ENCODE measurements at regions not wholly inside any gene's neighbourhood (a gene's known extent, or its start where the extent isn't known, plus 50 kb on each side); places are given as distances from the start of the nearest gene placed in this dataset.

GRCh38 chr9:115276621-115277020 lies 158.7 kb upstream of the TNC start:
- no peak for ATAC-seq
- POLR2A ChIA-PET, result no interaction called here
- H3K4me1 Mint-ChIP-seq, result no peaks in the 10 kb centered on the region
- H3K36me3 Mint-ChIP-seq, result peaks cover 0 to 3% (median 0%) of the 10 kb centered on the region in 3 donors
- H3K27ac Mint-ChIP-seq, result no peak overlapping the region
- no peak overlapping the region for H3K4me3 Mint-ChIP-seq
- H3K27me3 Mint-ChIP-seq, result peaks cover 11 to 48% (median 17%) of the 10 kb centered on the region in 5 donors
- DNase-seq, result no peak
- H3K9me3 Mint-ChIP-seq, result peaks cover 0 to 3% (median 0%) of the 10 kb centered on the region in 9 donors

DNA sequence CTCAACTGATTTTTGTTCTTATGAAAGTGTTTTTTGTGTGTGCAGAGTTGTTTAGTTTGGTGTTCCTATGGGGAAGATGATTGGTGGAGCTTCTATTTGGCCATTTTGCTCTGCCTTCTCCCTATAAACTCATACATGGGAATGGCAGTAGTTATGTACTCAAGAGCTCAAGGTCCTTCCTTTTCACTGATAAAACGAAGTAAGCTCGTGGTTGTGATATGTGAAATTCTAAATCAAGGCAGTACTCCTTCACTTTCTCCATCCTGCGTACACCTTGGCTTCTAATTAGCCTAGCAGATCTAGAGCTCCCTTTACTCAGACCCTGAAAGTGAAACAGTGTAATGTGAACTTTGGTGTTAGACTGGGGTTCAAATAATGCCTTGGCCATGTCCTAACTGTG lies 159.3 kb upstream of the TNC start:
- Mint-ChIP-seq H3K4me1 (no peaks in the 10 kb centered on the region), H3K27me3 (peaks cover 11 to 53% (median 20%) of the 10 kb centered on the region in 5 donors), H3K4me3 (no peak overlapping the region), H3K36me3 (peaks cover 0 to 3% (median 0%) of the 10 kb centered on the region in 3 donors), H3K9me3 (peaks cover 0 to 3% (median 0%) of the 10 kb centered on the region in 9 donors), H3K27ac (no peak overlapping the region)
- DNase-seq, result no peak
- POLR2A ChIA-PET, result no interaction called here
- no peak for ATAC-seq

DNA sequence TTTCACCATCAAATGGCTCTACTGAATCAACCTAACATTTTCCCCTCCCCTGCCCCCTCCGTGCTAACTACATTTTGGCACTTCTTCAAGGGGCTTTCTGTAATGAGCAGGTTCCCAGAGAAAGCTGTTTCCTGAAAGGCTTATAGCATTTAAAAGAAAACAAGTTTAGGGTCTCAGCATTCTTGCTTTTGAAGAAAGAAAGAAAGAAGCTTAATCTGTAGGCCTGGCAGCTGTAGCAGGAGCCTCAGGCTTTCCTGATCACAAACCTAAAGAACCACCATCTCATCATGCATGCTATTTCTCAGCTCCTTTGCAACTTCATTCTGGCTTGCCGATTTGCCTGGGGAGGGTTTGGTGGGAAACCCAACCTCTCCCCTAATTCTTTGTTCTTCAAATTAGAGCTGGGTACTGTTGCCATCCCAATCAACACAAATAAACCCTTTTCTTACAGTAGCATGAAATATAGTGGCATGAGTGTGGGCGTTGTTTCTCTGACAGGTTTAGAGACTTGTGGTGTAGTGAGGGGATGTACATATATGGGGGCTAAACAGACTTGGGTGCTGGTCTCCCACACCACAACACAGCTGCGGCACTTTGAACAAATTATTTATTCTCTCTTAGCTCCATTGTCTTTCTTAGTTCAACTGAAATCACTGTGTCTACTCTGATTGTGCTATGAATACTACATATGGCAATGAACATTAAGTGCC lies 160.5 kb upstream of the TNC start:
- H3K36me3 Mint-ChIP-seq, result peaks cover 0 to 3% (median 0%) of the 10 kb centered on the region in 3 donors
- H3K4me3 Mint-ChIP-seq, result no peak overlapping the region
- POLR2A ChIA-PET, result no interaction called here
- H3K9me3 Mint-ChIP-seq, result peaks cover 0 to 3% (median 0%) of the 10 kb centered on the region in 9 donors
- H3K4me1 Mint-ChIP-seq, result no peaks in the 10 kb centered on the region
- peaks cover 12 to 53% (median 23%) of the 10 kb centered on the region in 5 donors for H3K27me3 Mint-ChIP-seq
- no peak for DNase-seq
- no peak for ATAC-seq
- H3K27ac Mint-ChIP-seq, result no peak overlapping the region

DNA sequence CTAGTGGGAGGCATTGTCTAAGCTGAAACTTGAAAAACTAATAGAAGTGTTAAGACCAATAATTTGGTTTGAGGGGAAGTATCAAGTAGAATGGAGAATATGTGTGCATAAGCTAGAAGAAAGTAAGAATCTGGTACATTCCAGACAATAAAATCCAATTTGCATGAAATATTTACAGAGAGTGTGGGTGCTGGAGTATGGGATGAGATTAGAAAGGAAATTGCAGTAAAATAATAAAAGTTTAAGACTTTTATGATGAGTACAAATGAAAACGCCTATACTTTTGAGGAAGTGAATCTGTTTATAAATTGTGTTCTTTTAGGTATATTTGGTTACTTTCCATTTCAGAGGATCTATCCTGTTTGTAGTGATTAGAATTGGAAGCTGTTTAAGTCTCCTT lies 165.4 kb upstream of the TNC start:
- ATAC-seq, result no peak
- H3K27ac Mint-ChIP-seq, result no peak overlapping the region
- no peaks in the 10 kb centered on the region for H3K4me1 Mint-ChIP-seq
- no peaks in the 10 kb centered on the region for H3K9me3 Mint-ChIP-seq
- H3K36me3 Mint-ChIP-seq, result peaks cover 0 to 3% (median 0%) of the 10 kb centered on the region in 3 donors
- no peak overlapping the region for H3K4me3 Mint-ChIP-seq
- DNase-seq, result no peak
- H3K27me3 Mint-ChIP-seq, result peaks cover 8 to 34% (median 18%) of the 10 kb centered on the region in 5 donors
- POLR2A ChIA-PET, result no interaction called here

- no peaks in the 10 kb centered on the region for H3K4me1 Mint-ChIP-seq
- H3K27me3 Mint-ChIP-seq, result peaks cover 5 to 36% (median 10%) of the 10 kb centered on the region in 5 donors
- DNase-seq (no peak), ATAC-seq (no peak)
- H3K4me3 Mint-ChIP-seq, result no peak overlapping the region
- H3K36me3 Mint-ChIP-seq, result peaks cover 0 to 3% (median 0%) of the 10 kb centered on the region in 3 donors
- H3K27ac Mint-ChIP-seq, result no peak overlapping the region
- no peaks in the 10 kb centered on the region for H3K9me3 Mint-ChIP-seq
- POLR2A ChIA-PET, result no interaction called here
These were observed 167.9 kb upstream of the TNC start for GRCh38 chr9:115285836-115286235.

DNA sequence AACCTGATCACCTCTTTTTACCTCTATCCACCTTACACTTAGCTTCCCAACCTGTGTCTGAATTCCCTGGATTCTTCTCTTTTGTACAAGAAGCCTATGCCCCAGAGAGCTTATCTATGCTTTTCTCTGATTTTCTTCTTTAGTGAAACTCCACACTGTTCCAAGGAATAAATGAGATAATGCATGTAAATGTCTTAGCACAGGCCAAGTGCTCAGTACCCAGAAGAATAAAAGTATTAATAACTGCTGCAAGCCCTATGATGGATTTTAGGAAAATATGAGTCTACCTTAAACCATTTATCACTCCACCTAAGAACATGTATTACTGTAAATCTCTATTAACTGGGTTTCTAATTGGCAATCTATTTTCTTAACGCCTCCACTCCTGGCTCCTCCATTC lies 168.5 kb upstream of the TNC start:
- H3K36me3 Mint-ChIP-seq, result peaks cover 0 to 3% (median 0%) of the 10 kb centered on the region in 3 donors
- no peak for ATAC-seq
- H3K4me1 Mint-ChIP-seq, result no peaks in the 10 kb centered on the region
- DNase-seq, result no peak
- H3K27me3 Mint-ChIP-seq, result peaks cover 5 to 35% (median 10%) of the 10 kb centered on the region in 5 donors
- no peaks in the 10 kb centered on the region for H3K9me3 Mint-ChIP-seq
- no peak overlapping the region for H3K4me3 Mint-ChIP-seq
- no peak overlapping the region for H3K27ac Mint-ChIP-seq
- POLR2A ChIA-PET, result no interaction called here

- H3K36me3 Mint-ChIP-seq, result no peaks in the 10 kb centered on the region
- no peak overlapping the region for H3K4me3 Mint-ChIP-seq
- H3K27me3 Mint-ChIP-seq, result peaks cover 1 to 15% (median 5%) of the 10 kb centered on the region in 5 donors
- no peak overlapping the region for H3K27ac Mint-ChIP-seq
- H3K4me1 Mint-ChIP-seq, result no peaks in the 10 kb centered on the region
- H3K9me3 Mint-ChIP-seq, result no peaks in the 10 kb centered on the region
- ATAC-seq (no peak), DNase-seq (no peak)
- POLR2A ChIA-PET, result no interaction called here
These were observed 171.8 kb upstream of the TNC start for GRCh38 chr9:115289757-115290208.

- peaks cover 1 to 15% (median 5%) of the 10 kb centered on the region in 5 donors for H3K27me3 Mint-ChIP-seq
- DNase-seq (no peak), ATAC-seq (no peak)
- POLR2A ChIA-PET, result no interaction called here
- H3K27ac Mint-ChIP-seq, result no peak overlapping the region
- H3K4me3 Mint-ChIP-seq, result no peak overlapping the region
- H3K36me3 Mint-ChIP-seq, result no peaks in the 10 kb centered on the region
- no peaks in the 10 kb centered on the region for H3K4me1 Mint-ChIP-seq
- no peaks in the 10 kb centered on the region for H3K9me3 Mint-ChIP-seq
These were observed 173.9 kb upstream of the TNC start for GRCh38 chr9:115291841-115292240.

DNA sequence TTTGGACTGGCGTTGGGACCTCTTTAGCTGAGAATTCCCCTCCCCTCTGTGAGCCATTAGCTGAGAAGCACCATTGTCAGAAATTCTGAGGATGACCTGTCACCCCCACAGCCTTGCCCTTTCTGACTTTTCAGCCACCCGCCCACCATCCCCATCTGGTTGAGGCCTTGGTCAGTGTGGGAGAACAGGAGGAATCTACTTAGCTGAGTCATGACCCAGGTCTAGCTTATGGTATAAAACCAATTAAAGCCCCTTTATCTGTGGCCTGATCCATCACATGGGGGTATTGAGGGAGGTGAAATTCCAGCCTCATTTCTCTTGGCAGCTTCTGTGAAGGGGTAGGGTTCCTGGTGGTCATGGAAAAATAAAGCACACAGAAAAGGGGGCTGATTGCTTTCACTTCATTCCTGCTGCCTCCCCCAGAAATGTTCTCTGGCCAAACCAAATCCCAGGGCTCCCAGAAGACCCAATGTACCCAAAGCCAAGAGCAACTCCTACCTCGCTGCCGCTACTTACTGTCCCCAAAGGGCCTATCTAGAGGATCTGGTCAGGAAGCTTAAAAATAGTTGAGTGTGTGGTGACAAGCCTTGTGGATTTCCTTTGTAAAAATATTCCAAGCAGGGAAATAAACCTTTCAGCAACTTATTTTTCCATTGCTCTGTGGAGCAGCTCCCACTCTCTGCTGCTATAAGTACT lies 174.8 kb upstream of the TNC start:
- Mint-ChIP-seq H3K9me3 (no peaks in the 10 kb centered on the region), H3K27me3 (peaks cover 1 to 15% (median 5%) of the 10 kb centered on the region in 5 donors), H3K4me1 (no peaks in the 10 kb centered on the region), H3K4me3 (no peak overlapping the region), H3K27ac (peak overlapping the region in 1 of 10 donors; percentile 73), H3K36me3 (no peaks in the 10 kb centered on the region)
- ATAC-seq (no peak), DNase-seq (no peak)
- POLR2A ChIA-PET, result no interaction called here

DNA sequence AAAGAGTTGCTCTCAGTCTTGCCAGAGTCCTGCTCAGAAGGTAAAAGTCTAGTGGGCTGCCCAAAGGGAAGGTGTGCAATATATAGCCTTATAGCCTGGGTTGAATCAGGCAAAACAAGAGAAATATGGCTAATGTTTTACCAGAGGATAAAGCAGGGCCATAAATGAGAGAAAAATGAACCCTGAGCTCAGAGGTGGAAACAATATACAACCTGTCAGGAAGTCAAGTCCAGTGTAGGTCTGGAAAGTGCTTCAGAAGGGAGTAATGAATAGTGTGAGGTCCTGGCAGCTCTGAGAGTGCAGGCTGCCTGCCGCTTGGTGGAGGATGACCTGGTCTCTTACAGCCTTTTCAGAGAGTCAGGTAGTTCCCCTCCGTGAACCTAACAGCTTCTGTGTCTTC lies 177.8 kb upstream of the TNC start:
- DNase-seq (no peak), ATAC-seq (no peak)
- Mint-ChIP-seq H3K27ac (no peak overlapping the region), H3K4me3 (no peak overlapping the region), H3K9me3 (peaks cover 0 to 6% (median 0%) of the 10 kb centered on the region in 9 donors), H3K36me3 (no peaks in the 10 kb centered on the region), H3K4me1 (no peaks in the 10 kb centered on the region), H3K27me3 (peaks cover 0 to 15% (median 10%) of the 10 kb centered on the region in 5 donors)
- POLR2A ChIA-PET, result no interaction called here

GRCh38 chr9:115296831-115297565 lies 179.0 kb upstream of the TNC start:
- POLR2A ChIA-PET, result no interaction called here
- H3K36me3 Mint-ChIP-seq, result no peaks in the 10 kb centered on the region
- H3K27ac Mint-ChIP-seq, result no peak overlapping the region
- H3K27me3 Mint-ChIP-seq, result peaks cover 0 to 12% (median 10%) of the 10 kb centered on the region in 5 donors
- ATAC-seq, result no peak
- no peak overlapping the region for H3K4me3 Mint-ChIP-seq
- no peaks in the 10 kb centered on the region for H3K4me1 Mint-ChIP-seq
- peaks cover 0 to 6% (median 0%) of the 10 kb centered on the region in 9 donors for H3K9me3 Mint-ChIP-seq
- no peak for DNase-seq

- Mint-ChIP-seq H3K4me3 (no peak overlapping the region), H3K9me3 (peaks cover 0 to 6% (median 0%) of the 10 kb centered on the region in 9 donors), H3K36me3 (no peaks in the 10 kb centered on the region), H3K4me1 (no peaks in the 10 kb centered on the region), H3K27ac (no peak overlapping the region), H3K27me3 (peaks cover 2 to 11% (median 5%) of the 10 kb centered on the region in 5 donors)
- POLR2A ChIA-PET, result no interaction called here
- DNase-seq, result no peak
- no peak for ATAC-seq
These were observed 182.2 kb upstream of the TNC start for GRCh38 chr9:115300116-115300515.

- peaks cover 2 to 13% (median 5%) of the 10 kb centered on the region in 5 donors for H3K27me3 Mint-ChIP-seq
- no peak overlapping the region for H3K4me3 Mint-ChIP-seq
- no peaks in the 10 kb centered on the region for H3K36me3 Mint-ChIP-seq
- peaks cover 0 to 6% (median 0%) of the 10 kb centered on the region in 9 donors for H3K9me3 Mint-ChIP-seq
- DNase-seq (no peak), ATAC-seq (no peak)
- H3K27ac Mint-ChIP-seq, result no peak overlapping the region
- no peaks in the 10 kb centered on the region for H3K4me1 Mint-ChIP-seq
- POLR2A ChIA-PET, result no interaction called here
These were observed 182.9 kb upstream of the TNC start for GRCh38 chr9:115300874-115301273.
